ENCODE measurements at regions not wholly inside any gene's neighbourhood (a gene's known extent, or its start where the extent isn't known, plus 50 kb on each side); places are given as distances from the start of the nearest gene placed in this dataset.

GRCh38 chr5:102638912-102639652 is 116.0 kb upstream of the PAM start:
- no peak overlapping the region for H3K27ac Mint-ChIP-seq
- H3K9me3 Mint-ChIP-seq, result no peaks in the 10 kb centered on the region
- Histone ChIP-seq H3K9me2 (ENCODE audit: insufficient read depth) (peaks cover 5% of the 10 kb centered on the region), H3K36me3 (ENCODE audit: insufficient read depth) (no peaks in the 10 kb centered on the region), H4K20me1 (replicated peaks; ENCODE audit: insufficient read depth) (no peaks in the 10 kb centered on the region), H2AFZ (no peak overlapping the region), H3K4me3 (no peak overlapping the region), H3K4me2 (no peak overlapping the region), H3K79me2 (replicated peaks; ENCODE audit: insufficient read depth) (no peaks in the 10 kb centered on the region), H3K27me3 (ENCODE audit: insufficient read depth) (no peaks in the 10 kb centered on the region), H3F3A (replicated peaks; ENCODE audit: low read depth) (no peaks in the 10 kb centered on the region), H3K27ac (ENCODE audit: low read depth) (no peak overlapping the region), H3K4me1 (ENCODE audit: insufficient read depth) (no peaks in the 10 kb centered on the region)
- H3K4me3 Mint-ChIP-seq, result no peak overlapping the region
- no peaks in the 10 kb centered on the region for H3K4me1 Mint-ChIP-seq
- ATAC-seq (no peak), DNase-seq (ENCODE audit: low spot score) (no peak)
- H3K27me3 Mint-ChIP-seq (ENCODE audit: insufficient read depth, low read depth, poor library complexity), result no peaks in the 10 kb centered on the region
- H3K36me3 Mint-ChIP-seq (ENCODE audit: low read depth), result 0 out of 3 replicates have a peak, but pooled peaks cover 1% of the 10 kb centered on the region
- TF ChIP-seq POLR2AphosphoS5 (IDR thresholded peaks at IDR 0.05; ENCODE audit: low read depth) (no peak), NANOG (IDR thresholded peaks at IDR 0.05; ENCODE audit: borderline replicate concordance) (no peak), ZNF114 (CRISPR knock-in tag; IDR thresholded peaks at IDR 0.05) (no peak), ZNF331 (CRISPR knock-in tag; IDR thresholded peaks at IDR 0.05; ENCODE audit: low read depth) (no peak), CREB1 (CRISPR knock-in tag; IDR thresholded peaks at IDR 0.05; ENCODE audit: low read depth) (no peak), CTCF (conservative IDR thresholded peaks at IDR 0.05; ENCODE audit: low read depth in 2 of 2) (no peak), ZNF462 (CRISPR knock-in tag; IDR thresholded peaks at IDR 0.05) (no peak), REST (IDR thresholded peaks at IDR 0.05; ENCODE audit: unreplicated experiment) (no peak), ETS1 (IDR thresholded peaks at IDR 0.05) (no peak), JUNB (IDR thresholded peaks at IDR 0.05; ENCODE audit: unreplicated experiment) (no peak), STAT1 (IDR thresholded peaks at IDR 0.05; ENCODE audit: unreplicated experiment) (no peak), EZH2phosphoT487 (IDR thresholded peaks at IDR 0.05; ENCODE audit: unreplicated experiment) (no peak), EZH2 (IDR thresholded peaks at IDR 0.05; ENCODE audit: low read depth, unreplicated experiment) (no peak)
